ENCODE measurements at regions not wholly inside any gene's neighbourhood (a gene's known extent, or its start where the extent isn't known, plus 50 kb on each side); places are given as distances from the start of the nearest gene placed in this dataset.

DNA sequence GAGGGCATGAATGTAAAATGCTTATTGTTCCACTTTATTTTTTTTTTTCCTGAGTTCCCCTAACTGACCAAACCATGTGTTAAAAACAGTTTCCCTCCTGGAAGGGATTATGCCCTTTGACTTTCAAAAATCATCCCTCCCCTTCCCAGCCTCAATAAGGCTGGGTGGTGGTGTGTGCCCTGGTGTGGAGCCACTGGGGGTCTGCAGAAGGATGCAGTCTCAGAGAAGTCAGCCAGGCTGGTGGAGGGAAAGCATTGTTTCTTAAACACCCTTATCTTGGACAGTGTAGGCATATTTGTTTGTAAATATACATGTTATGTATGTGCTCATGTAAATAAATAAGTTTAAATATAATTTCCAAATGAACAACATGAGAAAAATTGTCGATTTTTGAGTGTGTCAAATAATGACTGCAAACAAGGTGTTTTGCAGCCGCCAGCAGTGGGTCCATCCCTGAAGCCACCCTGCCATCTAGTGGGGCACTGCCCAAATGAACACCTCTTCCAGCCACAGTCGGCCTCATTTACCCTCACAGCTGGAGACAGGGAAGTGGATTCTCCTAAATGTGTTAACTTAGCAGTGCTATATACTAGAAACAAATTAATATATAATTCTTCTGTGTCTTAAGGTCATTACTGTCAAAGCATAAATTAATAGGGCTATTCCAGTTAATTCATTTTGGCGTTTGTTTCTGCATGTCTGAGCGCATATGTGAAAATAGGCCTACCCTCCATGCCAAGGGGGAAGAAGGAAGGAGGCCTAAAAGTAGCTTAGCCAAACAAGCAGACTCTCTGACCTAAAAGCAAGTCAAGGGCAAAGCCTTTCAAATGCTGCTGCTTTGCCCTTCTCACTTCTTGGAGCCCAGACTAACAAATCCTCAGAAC lies 209.6 kb upstream of the PIK3C3 start:
- TF ChIP-seq CBX8 (IDR thresholded peaks at IDR 0.05; ENCODE audit: borderline replicate concordance, low read depth, low read length) (no peak), ZNF274 (IDR thresholded peaks at IDR 0.05; ENCODE audit: borderline replicate concordance, extremely low read depth, low read length) (no peak), BRCA1 (IDR thresholded peaks at IDR 0.05; ENCODE audit: low read depth, low read length) (no peak), YY1 (IDR thresholded peaks at IDR 0.05; ENCODE audit: low read depth, low read length) (no peak), TBP (IDR thresholded peaks at IDR 0.05; ENCODE audit: low read depth, low read length) (no peak), RAD21 (IDR thresholded peaks at IDR 0.05 in 1 of 2, conservative IDR thresholded peaks at IDR 0.05 in 1 of 2; ENCODE audit: low read depth in 2 of 2, low read length in 2 of 2) (peak; percentile 93 to 95)
- TF ChIP-seq, protein P1, sequence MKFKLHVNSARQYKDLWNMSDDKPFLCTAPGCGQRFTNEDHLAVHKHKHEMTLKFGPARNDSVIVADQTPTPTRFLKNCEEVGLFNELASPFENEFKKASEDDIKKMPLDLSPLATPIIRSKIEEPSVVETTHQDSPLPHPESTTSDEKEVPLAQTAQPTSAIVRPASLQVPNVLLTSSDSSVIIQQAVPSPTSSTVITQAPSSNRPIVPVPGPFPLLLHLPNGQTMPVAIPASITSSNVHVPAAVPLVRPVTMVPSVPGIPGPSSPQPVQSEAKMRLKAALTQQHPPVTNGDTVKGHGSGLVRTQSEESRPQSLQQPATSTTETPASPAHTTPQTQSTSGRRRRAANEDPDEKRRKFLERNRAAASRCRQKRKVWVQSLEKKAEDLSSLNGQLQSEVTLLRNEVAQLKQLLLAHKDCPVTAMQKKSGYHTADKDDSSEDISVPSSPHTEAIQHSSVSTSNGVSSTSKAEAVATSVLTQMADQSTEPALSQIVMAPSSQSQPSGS (IDR thresholded peaks at IDR 0.05; ENCODE audit: low read length): no peak
- TF ChIP-seq, protein P2, sequence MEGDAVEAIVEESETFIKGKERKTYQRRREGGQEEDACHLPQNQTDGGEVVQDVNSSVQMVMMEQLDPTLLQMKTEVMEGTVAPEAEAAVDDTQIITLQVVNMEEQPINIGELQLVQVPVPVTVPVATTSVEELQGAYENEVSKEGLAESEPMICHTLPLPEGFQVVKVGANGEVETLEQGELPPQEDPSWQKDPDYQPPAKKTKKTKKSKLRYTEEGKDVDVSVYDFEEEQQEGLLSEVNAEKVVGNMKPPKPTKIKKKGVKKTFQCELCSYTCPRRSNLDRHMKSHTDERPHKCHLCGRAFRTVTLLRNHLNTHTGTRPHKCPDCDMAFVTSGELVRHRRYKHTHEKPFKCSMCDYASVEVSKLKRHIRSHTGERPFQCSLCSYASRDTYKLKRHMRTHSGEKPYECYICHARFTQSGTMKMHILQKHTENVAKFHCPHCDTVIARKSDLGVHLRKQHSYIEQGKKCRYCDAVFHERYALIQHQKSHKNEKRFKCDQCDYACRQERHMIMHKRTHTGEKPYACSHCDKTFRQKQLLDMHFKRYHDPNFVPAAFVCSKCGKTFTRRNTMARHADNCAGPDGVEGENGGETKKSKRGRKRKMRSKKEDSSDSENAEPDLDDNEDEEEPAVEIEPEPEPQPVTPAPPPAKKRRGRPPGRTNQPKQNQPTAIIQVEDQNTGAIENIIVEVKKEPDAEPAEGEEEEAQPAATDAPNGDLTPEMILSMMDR (IDR thresholded peaks at IDR 0.05; ENCODE audit: control extremely low read depth in 1 of 3, insufficient read depth in 1 of 3, low read depth in 1 of 3, low read length in 3 of 3): peak; percentile 70 to 85 (median 80)
- TF ChIP-seq, protein P3, sequence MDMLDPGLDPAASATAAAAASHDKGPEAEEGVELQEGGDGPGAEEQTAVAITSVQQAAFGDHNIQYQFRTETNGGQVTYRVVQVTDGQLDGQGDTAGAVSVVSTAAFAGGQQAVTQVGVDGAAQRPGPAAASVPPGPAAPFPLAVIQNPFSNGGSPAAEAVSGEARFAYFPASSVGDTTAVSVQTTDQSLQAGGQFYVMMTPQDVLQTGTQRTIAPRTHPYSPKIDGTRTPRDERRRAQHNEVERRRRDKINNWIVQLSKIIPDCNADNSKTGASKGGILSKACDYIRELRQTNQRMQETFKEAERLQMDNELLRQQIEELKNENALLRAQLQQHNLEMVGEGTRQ (IDR thresholded peaks at IDR 0.05; ENCODE audit: low read length): no peak

Data from H1 (cell line).